Neural progenitor cell (in vitro differentiated cells): ENCODE measurements at regions not wholly inside any gene's neighbourhood (a gene's known extent, or its start where the extent isn't known, plus 50 kb on each side); places are given as distances from the start of the nearest gene placed in this dataset.
A peak's percentile ranks its signal among the peaks of the same experiment; 100 is the strongest.

Source experiments
- DNase-seq: peaks from one replicate; pipeline ENCODE4 v3.0.0-alpha.2; 2016; ENCODE audit warnings: low spot score
- H2AFZ ChIP-seq: fragments of 200-600 bp; sonication (generic); replicated peaks from 2 replicates; pipeline ENCODE4 v1.6.1; 2016; ENCODE audit warnings: antibody characterized with exemption
- H3F3A ChIP-seq: fragments of 200-600 bp; sonication (generic); 2 replicates; pipeline ENCODE4 v1.6.1; 2016; ENCODE audit warnings: antibody characterized with exemption, low read depth
- H3K27ac ChIP-seq: fragments of 200-600 bp; sonication (generic); 2 replicates; pipeline ENCODE4 v1.5.1; 2016; ENCODE audit warnings: mild to moderate bottlenecking
- H3K27me3 ChIP-seq: fragments of 200-600 bp; sonication (generic); 2 replicates; pipeline ENCODE4 v1.6.1; 2016; ENCODE audit warnings: mild to moderate bottlenecking, moderate library complexity
- H3K36me3 ChIP-seq: fragments of 200-600 bp; sonication (generic); 2 replicates; pipeline ENCODE4 v1.5.1; 2016
- H3K4me1 ChIP-seq: fragments of 200-600 bp; sonication (generic); 2 replicates; pipeline ENCODE4 v1.6.1; 2016; ENCODE audit warnings: mixed run types
- H3K4me2 ChIP-seq: fragments of 200-600 bp; sonication (generic); 2 replicates; pipeline ENCODE4 v1.6.1; 2016
- H3K4me3 ChIP-seq: fragments of 200-600 bp; sonication (generic); 2 replicates; pipeline ENCODE4 v1.5.1; 2016
- H3K79me2 ChIP-seq: fragments of 200-600 bp; sonication (generic); 2 replicates; pipeline ENCODE4 v1.6.1; 2016; ENCODE audit warnings: low read depth
- H3K9ac ChIP-seq: fragments of 200-600 bp; sonication (generic); 2 replicates; pipeline ENCODE4 v1.6.1; 2016
- H3K9me3 ChIP-seq: fragments of 200-600 bp; sonication (generic); 2 replicates; pipeline ENCODE4 v1.5.1; 2016; ENCODE audit warnings: low read depth
- H4K20me1 ChIP-seq: fragments of 200-600 bp; sonication (generic); 2 replicates; pipeline ENCODE4 v1.6.1; 2016; ENCODE audit warnings: low read depth
- H3K27ac Mint-ChIP-seq: 3 replicates; pipeline ENCODE4 v1.8.0; 2021; ENCODE audit warnings: mixed read lengths
- H3K27me3 Mint-ChIP-seq: 2 replicates; pipeline ENCODE4 v1.8.0; 2022; ENCODE audit warnings: low read depth, mild to moderate bottlenecking, inconsistent platforms, moderate library complexity, mixed read lengths; ENCODE audit not compliant: insufficient read depth
- H3K36me3 Mint-ChIP-seq: 3 replicates; pipeline ENCODE4 v1.8.0; 2021; ENCODE audit warnings: mixed read lengths
- H3K4me1 Mint-ChIP-seq: 3 replicates; pipeline ENCODE4 v1.8.0; 2021; ENCODE audit warnings: mixed read lengths
- H3K4me3 Mint-ChIP-seq: 3 replicates; pipeline ENCODE4 v1.8.0; 2021; ENCODE audit warnings: mild to moderate bottlenecking, moderate library complexity, mixed read lengths
- H3K9me3 Mint-ChIP-seq: 3 replicates; pipeline ENCODE4 v1.8.0; 2020; ENCODE audit warnings: mixed read lengths
- EZH2 ChIP-seq: fragments of 200-600 bp; sonication (generic); IDR thresholded peaks from 2 replicates; pipeline ENCODE4 v1.6.1; 2017; ENCODE audit warnings: antibody characterized with exemption, mild to moderate bottlenecking, moderate library complexity
- EZH2phosphoT487 ChIP-seq: fragments of 200-600 bp; sonication (generic); IDR thresholded peaks from 2 replicates; pipeline ENCODE4 v1.6.1; 2017; ENCODE audit warnings: antibody characterized with exemption
- TF ChIP-seq, protein P1 (sequence below): fragments of 200-600 bp; sonication (generic); IDR thresholded peaks from 2 replicates; pipeline ENCODE4 v1.5.1; 2017; ENCODE audit warnings: antibody characterized with exemption, mild to moderate bottlenecking

DNA sequence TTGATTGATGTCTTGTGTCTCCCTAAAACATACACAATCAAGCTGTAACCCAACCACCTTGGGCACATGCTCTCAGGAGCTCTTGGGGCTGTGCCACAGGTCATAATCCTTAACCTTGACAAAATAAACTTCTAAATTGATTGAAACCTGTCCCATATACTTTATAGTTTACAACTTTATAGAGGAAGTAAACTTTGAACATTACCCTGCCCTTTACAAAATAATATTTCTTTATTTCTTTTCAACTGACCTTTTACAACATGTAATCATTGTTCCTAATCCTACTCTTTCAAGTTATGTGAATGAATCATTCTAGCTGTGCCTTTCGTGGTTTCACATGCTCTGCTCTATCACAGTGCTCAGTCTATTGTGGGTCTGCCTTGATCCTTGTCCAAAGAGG, 118.3 kb upstream of the ATP1A1 start:
- H3K36me3 ChIP-seq, result no peaks in the 10 kb centered on the region
- no peak overlapping the region for H3K4me2 ChIP-seq
- H2AFZ ChIP-seq, result no peak overlapping the region
- Mint-ChIP-seq H3K4me1 (peaks cover 23% of the 10 kb centered on the region), H3K36me3 (no peaks in the 10 kb centered on the region), H3K4me3 (no peak overlapping the region), H3K27ac (peak overlapping the region; percentile 44), H3K9me3 (no peaks in the 10 kb centered on the region), H3K27me3 (no peaks in the 10 kb centered on the region)
- no peak for DNase-seq
- no peak overlapping the region for H3K27ac ChIP-seq
- H3K4me1 ChIP-seq, result peaks cover 13% of the 10 kb centered on the region
- TF ChIP-seq EZH2 (no peak), EZH2phosphoT487 (no peak)
- TF ChIP-seq, protein P1, sequence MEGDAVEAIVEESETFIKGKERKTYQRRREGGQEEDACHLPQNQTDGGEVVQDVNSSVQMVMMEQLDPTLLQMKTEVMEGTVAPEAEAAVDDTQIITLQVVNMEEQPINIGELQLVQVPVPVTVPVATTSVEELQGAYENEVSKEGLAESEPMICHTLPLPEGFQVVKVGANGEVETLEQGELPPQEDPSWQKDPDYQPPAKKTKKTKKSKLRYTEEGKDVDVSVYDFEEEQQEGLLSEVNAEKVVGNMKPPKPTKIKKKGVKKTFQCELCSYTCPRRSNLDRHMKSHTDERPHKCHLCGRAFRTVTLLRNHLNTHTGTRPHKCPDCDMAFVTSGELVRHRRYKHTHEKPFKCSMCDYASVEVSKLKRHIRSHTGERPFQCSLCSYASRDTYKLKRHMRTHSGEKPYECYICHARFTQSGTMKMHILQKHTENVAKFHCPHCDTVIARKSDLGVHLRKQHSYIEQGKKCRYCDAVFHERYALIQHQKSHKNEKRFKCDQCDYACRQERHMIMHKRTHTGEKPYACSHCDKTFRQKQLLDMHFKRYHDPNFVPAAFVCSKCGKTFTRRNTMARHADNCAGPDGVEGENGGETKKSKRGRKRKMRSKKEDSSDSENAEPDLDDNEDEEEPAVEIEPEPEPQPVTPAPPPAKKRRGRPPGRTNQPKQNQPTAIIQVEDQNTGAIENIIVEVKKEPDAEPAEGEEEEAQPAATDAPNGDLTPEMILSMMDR, result no peak
- H3K9ac ChIP-seq, result no peak overlapping the region
- H3F3A ChIP-seq, result no peaks in the 10 kb centered on the region
- no peaks in the 10 kb centered on the region for H4K20me1 ChIP-seq
- no peaks in the 10 kb centered on the region for H3K27me3 ChIP-seq
- no peaks in the 10 kb centered on the region for H3K9me3 ChIP-seq
- no peak overlapping the region for H3K4me3 ChIP-seq
- H3K79me2 ChIP-seq, result no peaks in the 10 kb centered on the region

DNA sequence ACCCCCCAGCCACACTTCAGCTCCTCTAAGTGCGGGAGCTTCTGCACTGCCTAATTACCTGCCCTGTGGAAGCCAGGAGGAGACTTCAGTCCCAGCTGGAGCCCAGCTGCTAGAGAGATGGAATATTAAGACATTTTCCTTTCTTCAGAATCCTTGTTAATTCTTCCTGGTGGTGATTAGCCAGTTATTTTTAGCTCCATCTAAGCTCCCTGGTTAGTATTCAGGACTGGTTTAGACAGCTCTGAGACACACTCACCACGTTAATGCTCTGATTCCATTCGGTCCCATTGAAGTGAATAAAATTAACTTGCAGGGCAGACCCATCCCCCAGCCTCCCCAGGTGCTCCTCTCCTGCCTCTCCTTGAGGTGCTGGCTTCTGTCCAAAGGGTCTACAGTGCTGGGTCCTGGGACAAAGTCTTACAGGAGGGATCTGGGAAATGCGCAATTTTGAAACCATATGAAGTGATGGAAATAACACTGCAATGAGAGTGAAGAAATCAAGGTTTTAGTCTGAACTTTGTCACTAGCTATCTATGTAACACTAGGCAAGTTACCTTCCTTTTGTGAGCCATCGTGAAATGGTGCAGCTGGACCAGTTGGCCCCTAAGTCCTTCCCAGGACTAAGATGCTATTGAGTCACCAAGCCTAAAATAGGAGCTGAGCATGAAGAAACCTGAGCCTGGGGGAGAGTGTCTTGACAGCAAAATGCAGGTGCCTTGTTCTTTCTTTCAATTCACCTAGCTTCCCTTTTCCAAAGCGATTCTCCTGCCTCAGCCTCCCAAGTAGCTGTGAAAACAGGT, 117.4 kb upstream of the ATP1A1 start:
- DNase-seq, result peak; percentile 15
- Histone ChIP-seq H3K79me2 (no peaks in the 10 kb centered on the region), H3K9ac (no peak overlapping the region), H3F3A (no peaks in the 10 kb centered on the region), H3K4me3 (no peak overlapping the region), H2AFZ (peak overlapping the region; percentile 13), H3K27ac (no peak overlapping the region), H3K4me1 (peaks cover 14% of the 10 kb centered on the region), H3K4me2 (peak overlapping the region; percentile 48), H4K20me1 (no peaks in the 10 kb centered on the region), H3K9me3 (no peaks in the 10 kb centered on the region), H3K36me3 (no peaks in the 10 kb centered on the region), H3K27me3 (no peaks in the 10 kb centered on the region)
- Mint-ChIP-seq H3K27me3 (no peaks in the 10 kb centered on the region), H3K4me3 (no peak overlapping the region), H3K36me3 (no peaks in the 10 kb centered on the region), H3K4me1 (peaks cover 25% of the 10 kb centered on the region), H3K27ac (peak overlapping the region; percentile 10), H3K9me3 (no peaks in the 10 kb centered on the region)
- TF ChIP-seq EZH2phosphoT487, result no peak
- no peak for TF ChIP-seq EZH2
- TF ChIP-seq, protein P1, result no peak

GRCh38 chr1:116256286-116256649, 116.8 kb upstream of the ATP1A1 start:
- H4K20me1 ChIP-seq, result no peaks in the 10 kb centered on the region
- no peaks in the 10 kb centered on the region for H3K36me3 Mint-ChIP-seq
- no peak overlapping the region for H2AFZ ChIP-seq
- H3K9me3 ChIP-seq, result no peaks in the 10 kb centered on the region
- H3K36me3 ChIP-seq, result no peaks in the 10 kb centered on the region
- H3K4me3 Mint-ChIP-seq, result no peak overlapping the region
- no peak overlapping the region for H3K9ac ChIP-seq
- no peak overlapping the region for H3K27ac Mint-ChIP-seq
- no peak overlapping the region for H3K4me2 ChIP-seq
- H3K27me3 ChIP-seq, result no peaks in the 10 kb centered on the region
- peaks cover 31% of the 10 kb centered on the region for H3K4me1 Mint-ChIP-seq
- no peak overlapping the region for H3K27ac ChIP-seq
- no peaks in the 10 kb centered on the region for H3K27me3 Mint-ChIP-seq
- DNase-seq, result no peak
- no peaks in the 10 kb centered on the region for H3F3A ChIP-seq
- peaks cover 20% of the 10 kb centered on the region for H3K4me1 ChIP-seq
- TF ChIP-seq EZH2 (no peak), EZH2phosphoT487 (no peak)
- TF ChIP-seq, protein P1, result no peak
- H3K79me2 ChIP-seq, result no peaks in the 10 kb centered on the region
- no peak overlapping the region for H3K4me3 ChIP-seq
- no peaks in the 10 kb centered on the region for H3K9me3 Mint-ChIP-seq
